MM.1S (cell line): ENCODE measurements at regions not wholly inside any gene's neighbourhood (a gene's known extent, or its start where the extent isn't known, plus 50 kb on each side); places are given as distances from the start of the nearest gene placed in this dataset.

Source experiments
- DNase-seq: peaks from one replicate; pipeline ENCODE4 v3.0.0-alpha.2; 2015
- H2AFZ ChIP-seq: fragments of 300-600 bp; sonication (generic); 2 replicates; pipeline ENCODE4 v1.6.0; 2016; ENCODE audit warnings: antibody characterized with exemption, low read length
- H3F3A ChIP-seq: fragments of 300-600 bp; sonication (generic); 2 replicates; pipeline ENCODE4 v1.6.1; 2016; ENCODE audit warnings: mild to moderate bottlenecking, antibody characterized with exemption, low read length, moderate library complexity, mixed read lengths; ENCODE audit not compliant: insufficient read depth
- H3K27ac ChIP-seq: fragments of 300-600 bp; sonication (generic); 2 replicates; pipeline ENCODE4 v1.5.1; 2016; ENCODE audit warnings: mild to moderate bottlenecking, low read length
- H3K27me3 ChIP-seq: fragments of 300-600 bp; sonication (generic); replicated peaks from 2 replicates; pipeline ENCODE4 v1.6.0; 2016; ENCODE audit warnings: low read length; ENCODE audit not compliant: insufficient read depth
- H3K36me3 ChIP-seq: fragments of 300-600 bp; sonication (generic); replicated peaks from 2 replicates; pipeline ENCODE4 v1.6.1; 2016; ENCODE audit warnings: mild to moderate bottlenecking, low read length, mixed read lengths; ENCODE audit not compliant: insufficient read depth
- H3K4me1 ChIP-seq: fragments of 300-600 bp; sonication (generic); 2 replicates; pipeline ENCODE4 v1.6.1; 2016; ENCODE audit warnings: low read length, mixed read lengths
- H3K4me2 ChIP-seq: fragments of 300-600 bp; sonication (generic); 2 replicates; pipeline ENCODE4 v1.6.0; 2016; ENCODE audit warnings: low read depth, low read length
- H3K4me3 ChIP-seq: fragments of 300-600 bp; sonication (generic); 2 replicates; pipeline ENCODE4 v1.5.1; 2016; ENCODE audit warnings: low read length, mixed read lengths
- H3K79me2 ChIP-seq: fragments of 300-600 bp; sonication (generic); 2 replicates; pipeline ENCODE4 v1.6.1; 2016; ENCODE audit warnings: mixed run types, low read length, mixed read lengths
- H3K9ac ChIP-seq: fragments of 300-600 bp; sonication (generic); 2 replicates; pipeline ENCODE4 v1.6.1; 2016; ENCODE audit warnings: low read length, mixed read lengths
- H3K9me2 ChIP-seq: fragments of 300-600 bp; sonication (generic); replicated peaks from 2 replicates; pipeline ENCODE4 v1.6.1; 2016; ENCODE audit warnings: mild to moderate bottlenecking, low read length, mixed read lengths; ENCODE audit not compliant: insufficient read depth
- H3K9me3 ChIP-seq: fragments of 300-600 bp; sonication (generic); replicated peaks from 2 replicates; pipeline ENCODE4 v1.6.1; 2016; ENCODE audit warnings: mild to moderate bottlenecking, low read length, mixed read lengths; ENCODE audit not compliant: insufficient read depth
- H4K20me1 ChIP-seq: fragments of 300-600 bp; sonication (generic); 2 replicates; pipeline ENCODE4 v1.6.1; 2016; ENCODE audit warnings: mild to moderate bottlenecking, low read length, moderate library complexity, mixed read lengths; ENCODE audit not compliant: insufficient read depth
- CTCF ChIP-seq: fragments of 300-600 bp; sonication (generic); IDR thresholded peaks from 2 replicates; pipeline ENCODE4 v1.5.1; 2016; ENCODE audit warnings: antibody characterized with exemption, low read length, mixed read lengths
- EZH2 ChIP-seq: fragments of 300-600 bp; sonication (generic); optimal IDR thresholded peaks from 2 replicates; pipeline ENCODE3; 2017; ENCODE audit warnings: low read depth, mild to moderate bottlenecking, antibody characterized with exemption, low read length, mixed read lengths
- EZH2phosphoT487 ChIP-seq: fragments of 300-600 bp; sonication (generic); IDR thresholded peaks from 2 replicates; pipeline ENCODE4 v1.6.1; 2018; ENCODE audit warnings: antibody characterized with exemption, low read length

GRCh38 chr6:72554761-72555221 lies 67.1 kb upstream of the KCNQ5 start:
- DNase-seq: no peak
- Histone ChIP-seq H3K27me3 (no peaks in the 10 kb centered on the region), H3K9me3 (no peaks in the 10 kb centered on the region), H3F3A (no peaks in the 10 kb centered on the region), H3K36me3 (no peaks in the 10 kb centered on the region), H3K27ac (no peak overlapping the region), H3K9me2 (no peaks in the 10 kb centered on the region), H3K4me1 (no peaks in the 10 kb centered on the region), H3K4me3 (no peak overlapping the region), H3K79me2 (no peaks in the 10 kb centered on the region), H4K20me1 (no peaks in the 10 kb centered on the region), H3K9ac (no peak overlapping the region), H3K4me2 (no peak overlapping the region), H2AFZ (no peak overlapping the region)
- no peak for TF ChIP-seq CTCF
- TF ChIP-seq EZH2phosphoT487: no peak
- no peak for TF ChIP-seq EZH2

- Histone ChIP-seq H3K36me3 (no peaks in the 10 kb centered on the region), H3F3A (no peaks in the 10 kb centered on the region), H3K27me3 (no peaks in the 10 kb centered on the region), H4K20me1 (no peaks in the 10 kb centered on the region), H3K4me1 (no peaks in the 10 kb centered on the region), H3K9me2 (no peaks in the 10 kb centered on the region), H3K9ac (no peak overlapping the region), H3K9me3 (no peaks in the 10 kb centered on the region), H3K4me2 (no peak overlapping the region), H3K27ac (no peak overlapping the region), H3K4me3 (no peak overlapping the region), H2AFZ (no peak overlapping the region), H3K79me2 (no peaks in the 10 kb centered on the region)
- no peak for DNase-seq
- TF ChIP-seq CTCF (no peak), EZH2phosphoT487 (no peak), EZH2 (no peak)
Observed at GRCh38 chr6:72559067-72559466, 62.8 kb upstream of the KCNQ5 start.

GRCh38 chr6:72559555-72559954 lies 62.3 kb upstream of the KCNQ5 start:
- Histone ChIP-seq H3K9ac (no peak overlapping the region), H3K36me3 (no peaks in the 10 kb centered on the region), H3K4me3 (no peak overlapping the region), H3K27ac (no peak overlapping the region), H3K4me2 (no peak overlapping the region), H3K79me2 (no peaks in the 10 kb centered on the region), H3K9me2 (no peaks in the 10 kb centered on the region), H4K20me1 (no peaks in the 10 kb centered on the region), H3F3A (no peaks in the 10 kb centered on the region), H2AFZ (no peak overlapping the region), H3K27me3 (no peaks in the 10 kb centered on the region), H3K4me1 (no peaks in the 10 kb centered on the region), H3K9me3 (no peaks in the 10 kb centered on the region)
- TF ChIP-seq EZH2phosphoT487 (no peak), CTCF (no peak), EZH2 (no peak)
- no peak for DNase-seq
